Mesendoderm (in vitro differentiated cells): ENCODE measurements at regions not wholly inside any gene's neighbourhood (a gene's known extent, or its start where the extent isn't known, plus 50 kb on each side); places are given as distances from the start of the nearest gene placed in this dataset.
"Not testable (repeated sequence)": the region's sequence is repeated elsewhere in the genome, so short reads cannot be mapped to it uniquely, and the experiment has no call there.

Source experiments
- DNase-seq: peaks from one replicate; pipeline ENCODE4 v3.0.0; 2013
- H2AK5ac ChIP-seq: 2 replicates; pipeline ENCODE4 v1.6.1; 2013; ENCODE audit warnings: low read length, inconsistent platforms
- H2BK120ac ChIP-seq: 2 replicates; pipeline ENCODE4 v1.6.1; 2013; ENCODE audit warnings: low read depth, mild to moderate bottlenecking, low read length, moderate library complexity, mixed read lengths
- H2BK15ac ChIP-seq: replicated peaks from 2 replicates; pipeline ENCODE4 v1.6.1; 2013; ENCODE audit warnings: low read depth, mild to moderate bottlenecking, moderate library complexity
- H2BK5ac ChIP-seq: 2 replicates; pipeline ENCODE4 v1.6.1; 2013; ENCODE audit warnings: low read length, inconsistent platforms
- H3K18ac ChIP-seq: 2 replicates; pipeline ENCODE4 v1.6.1; 2013; ENCODE audit warnings: mild to moderate bottlenecking, low read length, mixed read lengths
- H3K23ac ChIP-seq: one replicate; pipeline ENCODE4 v1.6.1; 2013; ENCODE audit warnings: low read length
- H3K27ac ChIP-seq: 2 replicates; pipeline ENCODE4 v1.5.1; 2013; ENCODE audit warnings: low read depth, mild to moderate bottlenecking, inconsistent platforms, low read length, moderate library complexity
- H3K27me3 ChIP-seq: 2 replicates; pipeline ENCODE4 v1.6.1; 2013; ENCODE audit warnings: low read length, control low read depth, mild to moderate bottlenecking, inconsistent platforms; ENCODE audit not compliant: insufficient read depth, poor library complexity
- H3K36me3 ChIP-seq: 2 replicates; pipeline ENCODE4 v1.6.1; 2013; ENCODE audit warnings: low read length, inconsistent platforms; ENCODE audit not compliant: control insufficient read depth, insufficient read depth
- H3K4ac ChIP-seq: one replicate; pipeline ENCODE4 v1.6.1; 2013; ENCODE audit warnings: low read depth, mild to moderate bottlenecking, low read length, moderate library complexity
- H3K4me1 ChIP-seq: 2 replicates; pipeline ENCODE4 v1.6.1; 2013; ENCODE audit warnings: low read depth, low read length, inconsistent platforms; ENCODE audit not compliant: control insufficient read depth
- H3K4me2 ChIP-seq: 2 replicates; pipeline ENCODE4 v1.6.1; 2013; ENCODE audit warnings: low read length
- H3K4me3 ChIP-seq: 2 replicates; pipeline ENCODE4 v1.5.1; 2013; ENCODE audit warnings: mild to moderate bottlenecking, low read length
- H3K56ac ChIP-seq: one replicate; pipeline ENCODE4 v1.6.1; 2013; ENCODE audit warnings: low read length
- H3K79me1 ChIP-seq: 2 replicates; pipeline ENCODE4 v1.6.1; 2013; ENCODE audit warnings: low read length, inconsistent platforms
- H3K79me2 ChIP-seq: 2 replicates; pipeline ENCODE4 v1.6.1; 2013; ENCODE audit warnings: mild to moderate bottlenecking, low read length; ENCODE audit not compliant: control insufficient read depth, insufficient read depth
- H3K9ac ChIP-seq: 2 replicates; pipeline ENCODE4 v1.6.1; 2013; ENCODE audit warnings: low read length, inconsistent platforms
- H4K5ac ChIP-seq: one replicate; pipeline ENCODE4 v1.6.1; 2013; ENCODE audit warnings: low read length
- H4K8ac ChIP-seq: one replicate; pipeline ENCODE4 v1.6.1; 2013; ENCODE audit warnings: low read depth, mild to moderate bottlenecking, control low read depth, low read length, moderate library complexity
- WGBS: extraction: QIAGEN DNeasy Blood & Tissue Kit; methylation state at CpG from one replicate; pipeline ENCODE4 v1.1.7; 2013; ENCODE audit warnings: low lambda C conversion rate, missing lambda C conversion rate; ENCODE audit not compliant: insufficient coverage; ENCODE audit errors: extremely low coverage; 5-methylcytosine and 5-hydroxymethylcytosine counted together

- Histone ChIP-seq H4K5ac (no peak overlapping the region), H3K4me3 (no peak overlapping the region), H2AK5ac (no peak overlapping the region), H3K36me3 (no peaks in the 10 kb centered on the region), H3K4me2 (no peak overlapping the region), H3K4me1 (peaks cover 3% of the 10 kb centered on the region), H3K56ac (no peak overlapping the region), H3K27me3 (no peaks in the 10 kb centered on the region), H4K8ac (no peak overlapping the region), H2BK15ac (no peak overlapping the region), H3K4ac (no peak overlapping the region), H2BK5ac (no peak overlapping the region), H3K18ac (no peak overlapping the region), H3K79me2 (no peaks in the 10 kb centered on the region), H3K79me1 (no peaks in the 10 kb centered on the region), H3K9ac (no peak overlapping the region), H3K23ac (no peak overlapping the region), H3K27ac (no peak overlapping the region), H2BK120ac (no peak overlapping the region)
- no peak for DNase-seq
- no CpG with 5 or more reads among the region's 1 CpG for WGBS
These were observed 140.9 kb upstream of the TAS2R1 start for GRCh38 chr5:9771079-9771478.

DNA sequence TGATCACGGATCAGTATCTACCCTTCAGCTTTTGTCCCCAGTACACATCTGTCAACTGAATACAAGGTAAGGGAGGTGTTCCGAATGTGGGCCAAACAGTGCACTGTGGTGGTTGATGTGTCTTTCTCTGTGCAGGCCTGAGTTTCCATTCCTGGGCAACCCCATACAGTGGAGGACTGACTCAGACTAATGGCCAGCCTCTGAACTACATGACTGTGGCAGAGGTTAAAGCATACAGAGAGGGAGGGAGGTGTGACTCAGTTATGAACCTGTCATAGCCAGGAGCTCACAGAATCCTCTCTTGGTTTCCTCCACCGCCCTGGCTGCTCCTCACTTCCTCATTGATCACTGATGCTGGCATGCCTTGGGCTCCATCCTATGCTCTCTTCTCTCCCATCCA, 136.4 kb upstream of the TAS2R1 start:
- Histone ChIP-seq H3K9ac (no peak overlapping the region), H3K36me3 (no peaks in the 10 kb centered on the region)

DNA sequence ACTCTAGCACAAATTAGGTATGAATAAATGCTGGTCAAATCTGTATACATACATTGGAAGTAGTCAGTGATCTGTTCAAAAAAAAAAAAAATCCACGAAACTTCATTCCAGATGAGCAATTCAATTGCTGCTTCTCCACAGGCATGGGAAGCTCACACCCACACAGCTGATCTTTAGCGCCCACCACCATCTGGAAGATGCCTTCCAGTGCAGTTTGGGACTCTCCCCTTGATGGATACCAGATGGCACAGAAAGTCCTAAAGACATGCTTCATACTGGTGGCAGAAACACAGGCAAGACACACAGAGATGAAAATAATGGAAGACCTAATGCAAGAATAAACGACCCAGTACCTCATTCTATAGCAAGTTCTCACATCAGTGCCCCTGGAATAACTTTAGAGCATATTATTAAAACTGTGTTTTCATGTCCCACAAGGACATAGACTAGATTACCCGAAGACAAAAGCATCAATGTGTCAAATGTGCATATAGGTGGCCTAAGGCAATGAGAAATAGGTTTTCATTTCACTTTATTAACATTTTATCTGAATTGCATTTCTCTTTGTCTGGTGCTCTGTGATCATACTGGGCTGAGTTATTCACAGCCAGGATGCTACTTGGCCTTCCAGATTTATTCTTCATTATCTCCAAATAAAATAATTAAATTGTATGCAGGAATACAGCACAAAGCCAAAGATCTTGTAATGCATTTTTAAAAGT, 135.4 kb upstream of the TAS2R1 start:
- H3K56ac ChIP-seq: no peak overlapping the region
- H4K8ac ChIP-seq: no peak overlapping the region
- no peak overlapping the region for H3K4me2 ChIP-seq
- H3K9ac ChIP-seq: no peak overlapping the region
- H2BK5ac ChIP-seq: no peak overlapping the region
- no peaks in the 10 kb centered on the region for H3K36me3 ChIP-seq
- no peak for DNase-seq
- WGBS: no CpG with 5 or more reads among the region's 4 CpGs
- H3K4me3 ChIP-seq: no peak overlapping the region
- H3K79me1 ChIP-seq: no peaks in the 10 kb centered on the region
- H4K5ac ChIP-seq: no peak overlapping the region
- H3K27ac ChIP-seq: no peak overlapping the region
- H2AK5ac ChIP-seq: no peak overlapping the region
- H3K23ac ChIP-seq: no peak overlapping the region
- no peaks in the 10 kb centered on the region for H3K79me2 ChIP-seq
- H3K27me3 ChIP-seq: no peaks in the 10 kb centered on the region
- no peak overlapping the region for H3K18ac ChIP-seq
- no peaks in the 10 kb centered on the region for H3K4me1 ChIP-seq
- H2BK15ac ChIP-seq: no peak overlapping the region
- H2BK120ac ChIP-seq: no peak overlapping the region
- H3K4ac ChIP-seq: no peak overlapping the region

More for the DNA sequence above, 136.4 kb upstream of the TAS2R1 start:
- H3K27ac ChIP-seq: no peak overlapping the region
- DNase-seq: no peak
- no peak overlapping the region for H2BK5ac ChIP-seq
- H2AK5ac ChIP-seq: no peak overlapping the region
- H3K23ac ChIP-seq: no peak overlapping the region
- H3K4me3 ChIP-seq: no peak overlapping the region
- H4K5ac ChIP-seq: no peak overlapping the region
- H2BK15ac ChIP-seq: no peak overlapping the region
- WGBS: no CpG with 5 or more reads among the region's 3 CpGs
- H4K8ac ChIP-seq: no peak overlapping the region
- H3K18ac ChIP-seq: no peak overlapping the region
- H3K79me1 ChIP-seq: no peaks in the 10 kb centered on the region
- H3K79me2 ChIP-seq: no peaks in the 10 kb centered on the region
- no peaks in the 10 kb centered on the region for H3K4me1 ChIP-seq
- H3K4me2 ChIP-seq: no peak overlapping the region
- H3K27me3 ChIP-seq: no peaks in the 10 kb centered on the region
- no peak overlapping the region for H2BK120ac ChIP-seq
- H3K4ac ChIP-seq: no peak overlapping the region
- H3K56ac ChIP-seq: no peak overlapping the region

DNA sequence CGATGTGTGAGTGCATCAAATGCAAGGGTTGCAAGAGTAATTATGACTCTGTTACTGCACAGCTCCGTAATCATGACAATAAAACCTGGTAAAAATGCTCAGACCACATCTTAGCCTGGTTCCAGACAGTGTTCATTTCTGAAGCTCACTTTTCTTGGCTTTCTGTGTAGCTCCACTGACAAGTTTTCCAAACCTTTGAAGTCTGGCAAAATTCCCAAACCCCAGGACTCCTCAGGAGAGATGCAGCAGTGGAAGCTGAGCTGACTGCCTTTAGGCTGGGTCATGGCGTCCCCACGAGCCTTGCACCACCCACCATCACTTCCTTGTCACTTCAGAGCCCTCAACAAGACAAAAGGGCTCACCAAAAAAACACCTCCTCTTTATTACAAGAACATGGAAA, 131.6 kb upstream of the TAS2R1 start:
- WGBS: no CpG with 5 or more reads among the region's 4 CpGs

DNA sequence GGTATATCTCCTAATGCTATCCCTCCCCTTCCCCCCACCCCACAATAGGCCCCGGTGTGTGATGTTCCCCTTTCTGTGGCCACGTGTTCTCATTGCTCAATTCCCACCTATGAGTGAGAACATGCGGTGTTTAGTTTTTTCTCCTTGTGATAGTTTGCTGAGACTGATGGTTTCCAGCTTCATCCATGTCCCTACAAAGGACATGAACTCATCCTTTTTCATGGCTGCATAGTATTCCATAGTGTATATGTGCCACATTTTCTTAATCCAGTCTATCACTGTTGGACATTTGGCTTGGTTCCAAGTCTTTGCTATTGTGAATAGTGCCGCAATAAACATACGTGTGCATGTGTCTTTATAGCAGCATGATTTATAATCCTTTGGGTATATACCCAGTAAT, 122.5 kb upstream of the TAS2R1 start:
- not testable (repeated sequence) for H3K79me2 ChIP-seq, H3K4ac ChIP-seq, H3K27ac ChIP-seq, H4K5ac ChIP-seq, H3K36me3 ChIP-seq, H2BK5ac ChIP-seq, H3K4me2 ChIP-seq, H4K8ac ChIP-seq, DNase-seq, H2BK120ac ChIP-seq, H3K23ac ChIP-seq, H3K4me1 ChIP-seq, H3K4me3 ChIP-seq, H2BK15ac ChIP-seq, H3K18ac ChIP-seq, H3K9ac ChIP-seq, H3K27me3 ChIP-seq, H3K79me1 ChIP-seq, H3K56ac ChIP-seq, H2AK5ac ChIP-seq
- WGBS: no CpG with 5 or more reads among the region's 5 CpGs

More for the DNA sequence above, 131.6 kb upstream of the TAS2R1 start:
- Histone ChIP-seq H2BK15ac (no peak overlapping the region), H3K36me3 (no peaks in the 10 kb centered on the region), H3K27me3 (no peaks in the 10 kb centered on the region), H4K8ac (no peak overlapping the region), H3K79me2 (no peaks in the 10 kb centered on the region), H3K79me1 (no peaks in the 10 kb centered on the region), H3K56ac (no peak overlapping the region), H3K18ac (no peak overlapping the region), H3K9ac (no peak overlapping the region), H3K4ac (no peak overlapping the region), H2BK120ac (no peak overlapping the region), H4K5ac (no peak overlapping the region), H3K23ac (no peak overlapping the region), H3K4me2 (no peak overlapping the region), H3K4me1 (no peaks in the 10 kb centered on the region), H3K4me3 (no peak overlapping the region), H3K27ac (no peak overlapping the region), H2BK5ac (no peak overlapping the region), H2AK5ac (no peak overlapping the region)
- DNase-seq: no peak

- Histone ChIP-seq H3K18ac (no peak overlapping the region), H3K4ac (no peak overlapping the region), H3K27ac (no peak overlapping the region), H3K4me1 (peaks cover 3% of the 10 kb centered on the region), H3K36me3 (no peaks in the 10 kb centered on the region), H4K5ac (no peak overlapping the region), H3K23ac (no peak overlapping the region), H2BK15ac (no peak overlapping the region), H3K79me2 (no peaks in the 10 kb centered on the region), H3K27me3 (no peaks in the 10 kb centered on the region), H3K4me2 (no peak overlapping the region), H3K56ac (no peak overlapping the region), H4K8ac (no peak overlapping the region), H2BK120ac (no peak overlapping the region), H2BK5ac (no peak overlapping the region), H3K4me3 (no peak overlapping the region), H3K79me1 (no peaks in the 10 kb centered on the region), H3K9ac (no peak overlapping the region), H2AK5ac (no peak overlapping the region)
- DNase-seq: no peak
- no CpG with 5 or more reads among the region's 3 CpGs for WGBS
These were observed 113.4 kb upstream of the TAS2R1 start for GRCh38 chr5:9743507-9743906.
